MCF 10A (cell line): ENCODE measurements at regions not wholly inside any gene's neighbourhood (a gene's known extent, or its start where the extent isn't known, plus 50 kb on each side); places are given as distances from the start of the nearest gene placed in this dataset.

Source experiments
- BruUV-seq: library from RNA; stranded (reverse); fragments of 400-500 nt; replicated peaks from 2 replicates; lab custom pipeline; 2021; lab: Mats Ljungman, UMichigan
- CTCF ChIA-PET: fragments of 300-600 bp; sonication (Branson Sonifier 250); formaldehyde crosslinking; extraction: SDS; loops from one replicate; lab custom pipeline; 2021; ENCODE audit warnings: antibody characterized with exemption, inconsistent platforms; lab: Yijun Ruan, JAX
- POLR2A ChIA-PET: fragments of 300-600, 350-650 bp; sonication (Branson Sonifier 250); formaldehyde crosslinking; extraction: SDS; loops from one replicate; lab custom pipeline; 2020; ENCODE audit warnings: antibody characterized with exemption, inconsistent platforms; lab: Yijun Ruan, JAX
- DNase-seq: peaks from one replicate; pipeline ENCODE4 v3.0.0-alpha.2; 2018; ENCODE audit not compliant: unreplicated experiment
- H3K27ac Mint-ChIP-seq: one replicate; pipeline ENCODE4 v1.8.0; 2022; ENCODE audit warnings: mild to moderate bottlenecking, low read depth, mixed read lengths; ENCODE audit not compliant: unreplicated experiment
- H3K27me3 Mint-ChIP-seq: one replicate; pipeline ENCODE4 v1.8.0; 2022; ENCODE audit warnings: mixed read lengths; ENCODE audit not compliant: insufficient read depth, unreplicated experiment
- H3K36me3 Mint-ChIP-seq: one replicate; pipeline ENCODE4 v1.8.0; 2022; ENCODE audit warnings: mild to moderate bottlenecking, moderate library complexity, mixed read lengths; ENCODE audit not compliant: insufficient read depth, unreplicated experiment
- H3K4me1 Mint-ChIP-seq: one replicate; pipeline ENCODE4 v1.8.0; 2022; ENCODE audit warnings: mixed read lengths; ENCODE audit not compliant: insufficient read depth, unreplicated experiment
- H3K4me3 Mint-ChIP-seq: one replicate; pipeline ENCODE4 v1.8.0; 2022; ENCODE audit warnings: mild to moderate bottlenecking, moderate library complexity, mixed read lengths; ENCODE audit not compliant: unreplicated experiment
- H3K9me3 Mint-ChIP-seq: one replicate; pipeline ENCODE4 v1.8.0; 2022; ENCODE audit warnings: mixed read lengths; ENCODE audit not compliant: unreplicated experiment
- CTCF ChIP-seq: fragments of 200-600 bp; IDR thresholded peaks from one replicate; pipeline ENCODE4 v1.8.0; 2022; ENCODE audit warnings: antibody characterized with exemption, mild to moderate bottlenecking; ENCODE audit not compliant: unreplicated experiment
- intact Hi-C: fragments of 100-400 bp; cut with micrococcal nuclease; formaldehyde crosslinking; loops from 2 replicates; pipeline ENCODE4 v1.14.1; 2022

DNA sequence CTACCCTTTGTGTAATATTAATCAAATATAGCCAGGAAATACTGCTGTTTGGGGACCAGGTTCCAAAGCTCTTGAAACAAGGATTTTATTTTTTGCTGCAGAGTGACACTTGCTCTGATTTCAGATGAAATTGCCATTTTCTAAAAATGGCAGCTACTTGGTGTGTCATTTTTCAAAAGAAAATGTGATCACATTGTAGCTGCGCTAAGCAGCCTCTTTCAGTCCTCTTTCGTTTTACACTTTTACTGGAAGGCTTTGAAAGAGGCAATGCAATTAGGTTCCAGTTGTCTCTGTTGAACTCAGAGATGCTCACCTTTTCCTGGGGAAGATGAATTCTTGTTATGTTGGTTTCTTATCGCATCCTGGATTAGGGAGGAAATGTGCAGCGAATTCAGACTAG, 85.1 kb downstream of the CT47B1 start:
- ChIA-PET CTCF (interaction anchor here (0.5 to 3.3 kb wide), 24 partner anchors 11 to 1987 kb away, joined by 3 to 17 read pairs (median 3); no protein-coding TSS in a partner anchor), POLR2A (no interaction called here)
- DNase-seq, result peak; percentile 5
- H3K27ac Mint-ChIP-seq, result no peak overlapping the region
- BruUV-seq, result no TSS peak
- no peak for TF ChIP-seq CTCF
- intact Hi-C loops, result loop anchor here (1.0 kb wide), 1 partner anchor 789 kb away; no protein-coding TSS in a partner anchor
- peaks cover 20% of the 10 kb centered on the region for H3K4me1 Mint-ChIP-seq
- H3K4me3 Mint-ChIP-seq, result no peak overlapping the region
- no peaks in the 10 kb centered on the region for H3K27me3 Mint-ChIP-seq
- no peaks in the 10 kb centered on the region for H3K36me3 Mint-ChIP-seq
- H3K9me3 Mint-ChIP-seq, result no peaks in the 10 kb centered on the region

DNA sequence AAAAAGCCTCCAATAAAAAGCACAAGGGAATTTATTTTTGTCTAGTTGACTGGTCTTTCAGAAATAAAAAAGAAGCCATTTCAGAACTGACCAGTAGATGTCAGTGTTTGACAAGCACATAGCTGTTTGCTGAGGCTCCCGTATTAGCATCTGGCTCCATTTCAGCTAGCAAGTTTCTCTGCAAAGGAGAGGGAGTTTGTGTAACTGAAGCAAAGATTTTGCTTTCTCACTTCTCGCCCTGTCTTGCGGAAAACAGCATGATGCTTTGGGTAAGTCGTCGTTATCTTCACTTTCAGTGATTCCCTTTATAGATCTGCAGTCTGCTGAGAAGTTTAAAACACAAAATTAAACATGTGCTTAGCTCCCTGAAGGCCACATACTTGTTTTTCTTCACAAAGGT, 85.5 kb downstream of the CT47B1 start:
- POLR2A ChIA-PET, result no interaction called here
- Mint-ChIP-seq H3K27ac (no peak overlapping the region), H3K9me3 (no peaks in the 10 kb centered on the region), H3K27me3 (no peaks in the 10 kb centered on the region), H3K4me3 (no peak overlapping the region), H3K36me3 (no peaks in the 10 kb centered on the region), H3K4me1 (peaks cover 20% of the 10 kb centered on the region)
- no TSS peak for BruUV-seq
- peak; percentile 71 for TF ChIP-seq CTCF
- intact Hi-C loops, result loop anchor here (1.0 kb wide), 1 partner anchor 789 kb away; no protein-coding TSS in a partner anchor
- CTCF ChIA-PET, result interaction anchor here (0.5 to 3.3 kb wide), 26 partner anchors 10 to 1987 kb away, joined by 3 to 17 read pairs (median 3); no protein-coding TSS in a partner anchor
- DNase-seq, result peak; percentile 82

GRCh38 chrX:120781403-120781802, 94.3 kb downstream of the CT47B1 start:
- Mint-ChIP-seq H3K4me3 (no peak overlapping the region), H3K27me3 (no peaks in the 10 kb centered on the region), H3K4me1 (no peaks in the 10 kb centered on the region), H3K9me3 (no peaks in the 10 kb centered on the region), H3K36me3 (no peaks in the 10 kb centered on the region), H3K27ac (no peak overlapping the region)
- CTCF ChIA-PET, result no interaction called here
- intact Hi-C loops, result no loop called here
- DNase-seq, result peak; percentile 12
- no peak for TF ChIP-seq CTCF
- POLR2A ChIA-PET, result no interaction called here
- BruUV-seq, result no TSS peak

- Mint-ChIP-seq H3K4me1 (no peaks in the 10 kb centered on the region), H3K9me3 (no peaks in the 10 kb centered on the region), H3K4me3 (no peak overlapping the region), H3K27me3 (no peaks in the 10 kb centered on the region), H3K27ac (no peak overlapping the region), H3K36me3 (no peaks in the 10 kb centered on the region)
- POLR2A ChIA-PET, result no interaction called here
- no peak for TF ChIP-seq CTCF
- DNase-seq, result no peak
- intact Hi-C loops, result no loop called here
- CTCF ChIA-PET, result no interaction called here
- BruUV-seq, result no TSS peak
These were observed 99.7 kb downstream of the CT47B1 start for GRCh38 chrX:120775959-120776358.
